ENCODE measurements at regions not wholly inside any gene's neighbourhood (a gene's known extent, or its start where the extent isn't known, plus 50 kb on each side); places are given as distances from the start of the nearest gene placed in this dataset.

DNA sequence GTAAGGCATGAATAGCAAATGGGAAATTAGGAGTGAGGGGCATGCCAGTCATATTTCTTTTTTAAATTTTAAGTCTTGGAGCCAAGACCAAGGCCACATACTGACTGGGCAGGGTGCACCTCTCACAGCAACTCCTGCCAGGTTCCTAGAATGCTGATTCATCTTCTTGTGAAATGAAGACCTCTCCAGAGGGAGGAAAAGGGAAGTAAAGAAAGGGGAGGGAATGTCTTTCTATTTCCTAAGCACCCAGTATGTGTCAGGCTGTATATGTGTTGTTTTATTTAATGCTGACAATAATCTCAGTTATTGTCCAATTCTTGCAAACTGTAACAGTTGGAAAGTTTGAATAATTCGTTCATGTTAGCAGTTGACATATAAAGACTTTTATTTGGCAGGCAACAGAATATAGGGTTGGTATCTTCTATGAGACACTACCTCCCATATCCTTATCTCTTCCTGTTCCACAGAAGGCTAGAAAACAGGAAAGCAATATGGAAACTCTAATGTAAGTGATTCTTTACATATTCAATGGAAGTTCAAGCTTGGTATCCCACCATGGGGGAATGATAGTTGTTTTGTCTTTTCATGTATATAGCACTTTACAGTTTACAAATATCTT lies 259.1 kb upstream of the USP24 start:
- Histone ChIP-seq H3K4me3 (ENCODE audit: low read length) (no peak overlapping the region), H3K4me1 (ENCODE audit: control insufficient read depth, insufficient read depth, low read length) (no peaks in the 10 kb centered on the region; the same call in 1 of the 2 replicates), H3K36me3 (ENCODE audit: control insufficient read depth, insufficient read depth, low read length) (no peaks in the 10 kb centered on the region), H3K9me3 (ENCODE audit: control insufficient read depth, insufficient read depth, low read length) (no peaks in the 10 kb centered on the region), H3K27ac (ENCODE audit: low read length) (no peak overlapping the region), H3K27me3 (ENCODE audit: control insufficient read depth, insufficient read depth, low read length) (no peaks in the 10 kb centered on the region)
- WGBS (ENCODE audit: insufficient coverage, insufficient read length), result no CpG with 5 or more reads among the region's 1 CpG
- DNase-seq (ENCODE audit: low read depth, low spot score), result no peak

DNA sequence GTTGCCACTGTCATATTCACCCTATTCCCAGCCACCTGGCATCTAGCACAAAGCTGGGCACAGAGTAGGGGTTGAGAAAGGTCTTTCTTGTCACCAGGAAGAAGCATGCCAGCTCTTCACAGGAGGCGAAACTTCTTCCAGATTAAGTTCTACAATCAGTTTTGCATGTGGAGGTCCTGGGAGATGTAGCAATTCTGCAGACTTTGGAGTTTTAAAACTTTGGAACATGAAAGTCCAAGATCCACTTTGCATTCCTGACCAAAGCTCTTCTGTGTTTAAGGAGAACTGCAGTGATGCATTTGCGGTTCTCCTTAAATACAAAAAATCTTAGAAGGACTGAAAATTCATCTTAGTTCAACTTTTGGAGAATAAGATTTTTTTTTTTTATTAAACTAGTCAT lies 258.5 kb upstream of the USP24 start:
- WGBS (ENCODE audit: insufficient coverage, insufficient read length), result no CpG with 5 or more reads among the region's 2 CpGs
- DNase-seq (ENCODE audit: low read depth, low spot score), result no peak
- no peaks in the 10 kb centered on the region for H3K9me3 ChIP-seq (ENCODE audit: control insufficient read depth, insufficient read depth, low read length)
- no peaks in the 10 kb centered on the region for H3K27me3 ChIP-seq (ENCODE audit: control insufficient read depth, insufficient read depth, low read length)
- H3K4me1 ChIP-seq (ENCODE audit: control insufficient read depth, insufficient read depth, low read length), result no peaks in the 10 kb centered on the region; the same call in 1 of the 2 replicates
- no peak overlapping the region for H3K4me3 ChIP-seq (ENCODE audit: low read length)
- H3K36me3 ChIP-seq (ENCODE audit: control insufficient read depth, insufficient read depth, low read length), result no peaks in the 10 kb centered on the region
- H3K27ac ChIP-seq (ENCODE audit: low read length), result no peak overlapping the region

DNA sequence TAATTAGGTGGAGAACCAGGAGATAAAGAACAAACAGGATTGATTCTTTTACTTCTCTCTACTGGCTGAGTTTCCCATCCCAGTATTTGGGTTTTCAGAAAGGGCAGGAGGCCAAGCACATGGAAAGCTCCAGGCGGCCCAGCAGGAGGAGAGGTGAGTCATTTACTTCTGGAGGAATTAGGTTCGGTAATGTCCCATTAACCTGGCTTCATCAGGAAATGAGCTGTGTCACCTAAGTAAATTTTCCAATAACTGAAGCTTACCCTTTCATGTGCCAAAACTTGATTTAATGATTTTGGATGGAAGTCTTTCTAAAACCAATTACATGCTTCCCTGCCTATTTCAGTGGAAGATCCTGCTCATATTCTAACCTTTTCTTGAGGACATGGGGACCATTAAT lies 257.6 kb upstream of the USP24 start:
- Histone ChIP-seq H3K4me1 (ENCODE audit: control insufficient read depth, insufficient read depth, low read length) (no peaks in the 10 kb centered on the region; the same call in 1 of the 2 replicates), H3K9me3 (ENCODE audit: control insufficient read depth, insufficient read depth, low read length) (no peaks in the 10 kb centered on the region), H3K27me3 (ENCODE audit: control insufficient read depth, insufficient read depth, low read length) (no peaks in the 10 kb centered on the region), H3K36me3 (ENCODE audit: control insufficient read depth, insufficient read depth, low read length) (no peaks in the 10 kb centered on the region), H3K4me3 (ENCODE audit: low read length) (no peak overlapping the region), H3K27ac (ENCODE audit: low read length) (no peak overlapping the region)
- DNase-seq (ENCODE audit: low read depth, low spot score), result no peak
- no CpG with 5 or more reads among the region's 2 CpGs for WGBS (ENCODE audit: insufficient coverage, insufficient read length)

DNA sequence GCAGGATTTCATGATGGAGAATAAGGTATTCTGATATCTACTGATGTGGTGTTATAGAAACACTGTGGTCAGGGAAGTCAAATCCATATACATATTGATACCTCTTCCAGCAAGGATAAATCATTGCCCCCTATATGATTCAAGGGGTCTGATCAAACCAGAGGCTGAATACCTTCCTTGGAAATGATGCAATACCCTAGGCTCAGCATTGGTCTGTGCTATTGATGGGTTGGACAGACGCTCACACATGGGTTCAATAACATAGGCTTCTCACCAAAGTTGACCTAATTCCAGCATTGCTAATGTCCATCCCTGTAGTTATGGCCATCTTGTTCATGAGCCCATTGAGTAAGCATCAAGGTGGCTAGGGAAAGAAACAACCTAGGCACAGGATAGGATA lies 257.0 kb upstream of the USP24 start:
- no peak overlapping the region for H3K4me3 ChIP-seq (ENCODE audit: low read length)
- no peaks in the 10 kb centered on the region for H3K36me3 ChIP-seq (ENCODE audit: control insufficient read depth, insufficient read depth, low read length)
- no CpG with 5 or more reads among the region's 1 CpG for WGBS (ENCODE audit: insufficient coverage, insufficient read length)
- H3K27me3 ChIP-seq (ENCODE audit: control insufficient read depth, insufficient read depth, low read length), result no peaks in the 10 kb centered on the region
- no peak overlapping the region for H3K27ac ChIP-seq (ENCODE audit: low read length)
- H3K9me3 ChIP-seq (ENCODE audit: control insufficient read depth, insufficient read depth, low read length), result no peaks in the 10 kb centered on the region
- no peaks in the 10 kb centered on the region; the same call in 1 of the 2 replicates for H3K4me1 ChIP-seq (ENCODE audit: control insufficient read depth, insufficient read depth, low read length)
- no peak for DNase-seq (ENCODE audit: low read depth, low spot score)

DNA sequence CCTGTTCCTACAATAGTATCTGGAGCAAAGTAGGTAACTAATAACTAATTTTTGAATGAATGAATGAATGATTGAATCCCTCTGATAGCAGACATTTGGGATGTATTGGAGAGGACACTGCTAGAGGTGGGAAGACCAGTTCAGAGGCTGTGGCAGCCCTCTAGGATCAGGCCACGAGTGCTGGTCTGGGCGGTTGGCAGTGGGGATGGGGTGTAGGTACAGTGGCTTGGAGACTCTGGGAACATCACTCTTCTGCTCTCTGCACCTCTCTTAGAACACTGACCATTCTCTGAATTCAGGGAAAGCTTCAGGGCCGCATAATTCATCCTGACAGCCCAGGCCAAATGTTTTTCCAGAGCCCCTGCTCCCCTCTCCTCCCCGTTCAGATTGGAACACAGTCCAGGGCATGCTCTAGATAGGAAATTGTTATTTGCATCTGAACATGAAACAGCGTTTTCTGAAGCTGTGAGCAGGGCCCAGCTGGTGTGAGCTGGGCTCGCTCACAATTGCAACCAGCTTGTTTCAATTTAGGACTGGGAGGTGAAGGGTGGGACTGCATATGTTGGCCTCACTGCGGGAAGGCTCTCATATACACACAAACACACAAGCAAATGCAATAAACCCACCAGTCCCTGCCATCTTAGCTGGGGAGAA lies 253.1 kb upstream of the USP24 start:
- H3K4me1 ChIP-seq (ENCODE audit: control insufficient read depth, insufficient read depth, low read length), result no peaks in the 10 kb centered on the region; the same call in 1 of the 2 replicates
- WGBS (ENCODE audit: insufficient coverage, insufficient read length), result no CpG with 5 or more reads among the region's 7 CpGs
- H3K36me3 ChIP-seq (ENCODE audit: control insufficient read depth, insufficient read depth, low read length), result no peaks in the 10 kb centered on the region
- no peak overlapping the region for H3K4me3 ChIP-seq (ENCODE audit: low read length)
- no peak for DNase-seq (ENCODE audit: low read depth, low spot score)
- no peak overlapping the region for H3K27ac ChIP-seq (ENCODE audit: low read length)
- H3K9me3 ChIP-seq (ENCODE audit: control insufficient read depth, insufficient read depth, low read length), result no peaks in the 10 kb centered on the region
- H3K27me3 ChIP-seq (ENCODE audit: control insufficient read depth, insufficient read depth, low read length), result no peaks in the 10 kb centered on the region

DNA sequence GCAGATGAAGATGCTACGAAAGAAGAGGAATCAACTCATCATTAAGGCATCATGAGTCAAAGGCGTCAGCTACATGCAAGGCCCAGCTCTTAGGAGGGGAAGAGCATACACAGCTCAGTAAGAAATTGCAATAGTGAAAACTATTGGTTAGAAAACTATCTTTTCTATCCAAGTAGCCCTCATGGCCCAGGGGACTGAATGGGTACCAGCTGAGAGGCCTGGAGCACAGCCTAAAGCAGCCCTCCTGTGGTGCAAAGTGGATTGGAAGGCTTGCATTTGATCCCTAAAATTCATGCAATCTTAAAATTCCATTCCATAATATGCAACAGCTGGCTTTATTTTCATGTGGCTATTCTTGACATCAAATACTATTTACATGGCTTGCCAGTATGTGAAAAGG lies 251.8 kb upstream of the USP24 start:
- Histone ChIP-seq H3K4me1 (ENCODE audit: control insufficient read depth, insufficient read depth, low read length) (no peaks in the 10 kb centered on the region), H3K36me3 (ENCODE audit: control insufficient read depth, insufficient read depth, low read length) (no peaks in the 10 kb centered on the region), H3K4me3 (ENCODE audit: low read length) (no peak overlapping the region), H3K27me3 (ENCODE audit: control insufficient read depth, insufficient read depth, low read length) (no peaks in the 10 kb centered on the region), H3K27ac (ENCODE audit: low read length) (no peak overlapping the region), H3K9me3 (ENCODE audit: control insufficient read depth, insufficient read depth, low read length) (no peaks in the 10 kb centered on the region)
- DNase-seq (ENCODE audit: low read depth, low spot score), result no peak
- no CpG with 5 or more reads among the region's 2 CpGs for WGBS (ENCODE audit: insufficient coverage, insufficient read length)

DNA sequence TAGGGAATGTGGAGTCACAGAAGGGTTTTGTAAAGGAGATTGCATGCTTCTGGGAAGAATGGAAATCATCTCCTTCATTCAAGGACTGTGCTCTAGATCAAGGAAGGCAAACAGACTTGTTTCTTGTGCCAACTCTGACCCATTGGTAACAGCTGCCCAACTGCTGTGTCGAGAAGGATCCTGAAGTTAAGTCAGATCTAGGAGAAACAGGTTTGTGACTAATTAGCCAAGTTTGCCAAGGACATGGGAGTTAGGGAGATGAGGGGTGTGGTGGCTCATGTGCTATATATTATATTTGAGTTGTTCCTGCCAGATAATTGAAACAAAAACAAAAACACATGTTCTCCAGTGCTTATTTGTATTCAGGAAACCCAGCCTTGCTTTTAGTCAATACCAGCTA lies 251.2 kb upstream of the USP24 start:
- WGBS (ENCODE audit: insufficient coverage, insufficient read length), result no CpG with 5 or more reads among the region's 1 CpG
- Histone ChIP-seq H3K27me3 (ENCODE audit: control insufficient read depth, insufficient read depth, low read length) (no peaks in the 10 kb centered on the region), H3K4me1 (ENCODE audit: control insufficient read depth, insufficient read depth, low read length) (no peaks in the 10 kb centered on the region), H3K36me3 (ENCODE audit: control insufficient read depth, insufficient read depth, low read length) (no peaks in the 10 kb centered on the region), H3K27ac (ENCODE audit: low read length) (no peak overlapping the region), H3K4me3 (ENCODE audit: low read length) (no peak overlapping the region), H3K9me3 (ENCODE audit: control insufficient read depth, insufficient read depth, low read length) (no peaks in the 10 kb centered on the region)
- DNase-seq (ENCODE audit: low read depth, low spot score), result no peak

DNA sequence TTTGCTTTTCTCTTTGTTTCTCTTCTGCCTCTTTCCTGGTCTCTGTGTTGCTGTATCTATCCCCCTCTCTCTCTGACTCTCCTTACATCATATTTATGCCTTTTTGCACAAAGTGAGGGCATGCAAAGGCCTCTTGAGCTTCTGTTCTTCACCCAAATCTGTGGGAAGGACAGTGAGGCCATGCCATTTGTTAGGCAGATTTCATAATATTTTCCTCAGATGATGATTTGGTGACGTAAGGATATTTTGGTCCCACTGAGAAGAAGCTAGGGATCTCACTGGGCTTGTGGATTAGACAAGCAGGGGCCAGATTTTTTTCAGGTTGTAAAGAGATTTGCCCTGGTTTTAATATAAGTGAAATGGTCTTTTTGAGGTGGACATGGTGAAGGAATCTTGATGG lies 249.4 kb upstream of the USP24 start:
- no peak for DNase-seq (ENCODE audit: low read depth, low spot score)
- Histone ChIP-seq H3K36me3 (ENCODE audit: control insufficient read depth, insufficient read depth, low read length) (no peaks in the 10 kb centered on the region), H3K4me3 (ENCODE audit: low read length) (no peak overlapping the region), H3K27me3 (ENCODE audit: control insufficient read depth, insufficient read depth, low read length) (no peaks in the 10 kb centered on the region), H3K9me3 (ENCODE audit: control insufficient read depth, insufficient read depth, low read length) (no peaks in the 10 kb centered on the region), H3K27ac (ENCODE audit: low read length) (no peak overlapping the region), H3K4me1 (ENCODE audit: control insufficient read depth, insufficient read depth, low read length) (no peaks in the 10 kb centered on the region)
- WGBS (ENCODE audit: insufficient coverage, insufficient read length), result no CpG with 5 or more reads among the region's 1 CpG

DNA sequence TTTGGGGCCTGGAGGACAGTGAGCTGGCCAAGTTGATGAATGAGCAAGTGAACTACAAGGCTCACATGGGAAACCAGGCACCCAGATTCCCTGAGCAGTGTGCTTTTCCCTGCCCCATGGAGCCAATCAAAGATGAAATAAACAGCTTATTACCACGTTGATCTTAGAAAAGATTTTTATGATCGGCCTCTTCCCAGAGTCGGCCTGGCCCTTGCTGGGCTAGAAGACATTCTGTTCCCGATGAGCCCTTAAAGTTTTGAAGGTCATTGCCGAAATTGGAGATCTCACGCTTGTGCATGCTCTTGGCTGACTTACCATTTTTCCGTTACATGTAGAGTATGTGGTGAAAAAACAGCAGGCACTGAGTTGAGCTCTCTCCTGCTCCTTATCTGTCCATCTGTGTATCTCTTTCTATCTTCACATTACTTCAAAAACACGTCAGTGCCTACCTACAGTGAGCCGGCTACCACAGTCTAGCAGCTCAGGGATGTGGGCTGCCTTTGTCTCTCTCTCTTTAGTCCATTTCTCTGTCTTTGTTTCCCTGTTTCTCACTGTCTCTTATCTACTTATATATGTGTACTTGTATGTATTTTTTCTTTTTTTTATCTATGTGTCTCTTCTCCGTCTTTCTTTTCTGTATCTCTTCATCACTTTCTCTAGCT lies 248.8 kb upstream of the USP24 start:
- no CpG with 5 or more reads among the region's 10 CpGs for WGBS (ENCODE audit: insufficient coverage, insufficient read length)

DNA sequence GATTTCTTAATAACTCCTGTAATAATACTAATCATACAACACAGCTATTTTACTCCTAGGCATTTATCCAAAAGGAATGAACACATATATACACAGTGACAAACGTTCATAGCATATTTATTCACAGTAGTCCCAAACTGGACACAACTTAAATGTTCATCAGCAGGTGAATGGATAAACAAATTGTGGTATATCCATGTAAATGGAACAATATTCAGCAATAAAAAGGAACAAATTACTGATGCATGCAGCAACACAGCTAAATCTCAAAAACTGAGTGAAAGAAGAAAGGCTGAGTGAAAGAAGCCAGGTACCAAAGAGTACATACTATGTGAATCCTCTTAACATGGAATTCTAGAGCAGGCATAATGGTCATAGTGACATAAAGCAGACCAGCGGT lies 242.7 kb upstream of the USP24 start:
- no peaks in the 10 kb centered on the region for H3K27me3 ChIP-seq (ENCODE audit: control insufficient read depth, insufficient read depth, low read length)
- no peaks in the 10 kb centered on the region for H3K9me3 ChIP-seq (ENCODE audit: control insufficient read depth, insufficient read depth, low read length)
- no peaks in the 10 kb centered on the region for H3K4me1 ChIP-seq (ENCODE audit: control insufficient read depth, insufficient read depth, low read length)
- no peak for DNase-seq (ENCODE audit: low read depth, low spot score)
- H3K27ac ChIP-seq (ENCODE audit: low read length), result no peak overlapping the region
- H3K36me3 ChIP-seq (ENCODE audit: control insufficient read depth, insufficient read depth, low read length), result no peaks in the 10 kb centered on the region
- WGBS (ENCODE audit: insufficient coverage, insufficient read length), result no CpG with 5 or more reads among the region's 2 CpGs
- H3K4me3 ChIP-seq (ENCODE audit: low read length), result no peak overlapping the region

More for the DNA sequence above, 248.8 kb upstream of the USP24 start:
- H3K9me3 ChIP-seq (ENCODE audit: control insufficient read depth, insufficient read depth, low read length), result no peaks in the 10 kb centered on the region
- H3K4me3 ChIP-seq (ENCODE audit: low read length), result no peak overlapping the region
- no peaks in the 10 kb centered on the region for H3K27me3 ChIP-seq (ENCODE audit: control insufficient read depth, insufficient read depth, low read length)
- H3K36me3 ChIP-seq (ENCODE audit: control insufficient read depth, insufficient read depth, low read length), result no peaks in the 10 kb centered on the region
- no peak for DNase-seq (ENCODE audit: low read depth, low spot score)
- H3K4me1 ChIP-seq (ENCODE audit: control insufficient read depth, insufficient read depth, low read length), result no peaks in the 10 kb centered on the region
- H3K27ac ChIP-seq (ENCODE audit: low read length), result no peak overlapping the region
